ENCODE measurements at regions not wholly inside any gene's neighbourhood (a gene's known extent, or its start where the extent isn't known, plus 50 kb on each side); places are given as distances from the start of the nearest gene placed in this dataset.

- no peaks in the 10 kb centered on the region for H3K27me3 ChIP-seq (ENCODE audit: insufficient read depth)
- TF ChIP-seq EZH2phosphoT487 (IDR thresholded peaks at IDR 0.05; ENCODE audit: unreplicated experiment) (no peak), CTCF (conservative IDR thresholded peaks at IDR 0.05; ENCODE audit: low read depth in 2 of 2) (no peak), ZNF114 (CRISPR knock-in tag; IDR thresholded peaks at IDR 0.05) (no peak), POLR2AphosphoS5 (IDR thresholded peaks at IDR 0.05; ENCODE audit: low read depth) (no peak), ZNF462 (CRISPR knock-in tag; IDR thresholded peaks at IDR 0.05) (no peak), JUNB (IDR thresholded peaks at IDR 0.05; ENCODE audit: unreplicated experiment) (no peak), CREB1 (CRISPR knock-in tag; IDR thresholded peaks at IDR 0.05; ENCODE audit: low read depth) (no peak), REST (IDR thresholded peaks at IDR 0.05; ENCODE audit: unreplicated experiment) (no peak), STAT1 (IDR thresholded peaks at IDR 0.05; ENCODE audit: unreplicated experiment) (no peak), EZH2 (IDR thresholded peaks at IDR 0.05; ENCODE audit: low read depth, unreplicated experiment) (no peak), ZNF331 (CRISPR knock-in tag; IDR thresholded peaks at IDR 0.05; ENCODE audit: low read depth) (no peak), NANOG (IDR thresholded peaks at IDR 0.05; ENCODE audit: borderline replicate concordance) (no peak), ETS1 (IDR thresholded peaks at IDR 0.05) (no peak)
- H4K20me1 ChIP-seq (replicated peaks; ENCODE audit: insufficient read depth), result no peaks in the 10 kb centered on the region
- H3K4me1 ChIP-seq (ENCODE audit: insufficient read depth), result no peaks in the 10 kb centered on the region
- H3K4me3 Mint-ChIP-seq, result no peak overlapping the region
- H3F3A ChIP-seq (replicated peaks; ENCODE audit: low read depth), result no peaks in the 10 kb centered on the region
- H3K4me1 Mint-ChIP-seq, result no peaks in the 10 kb centered on the region
- no peaks in the 10 kb centered on the region for H3K9me2 ChIP-seq (ENCODE audit: insufficient read depth)
- H3K27ac ChIP-seq (ENCODE audit: low read depth), result no peak overlapping the region
- ATAC-seq (no peak), DNase-seq (ENCODE audit: low spot score) (no peak)
- H3K9me3 Mint-ChIP-seq, result peaks cover 87% of the 10 kb centered on the region
- no peak overlapping the region for H3K27ac Mint-ChIP-seq
- H3K79me2 ChIP-seq (replicated peaks; ENCODE audit: insufficient read depth), result no peaks in the 10 kb centered on the region
- no peak overlapping the region for H3K4me2 ChIP-seq
- peaks cover 29% of the 10 kb centered on the region for H3K36me3 Mint-ChIP-seq (ENCODE audit: low read depth)
- H3K4me3 ChIP-seq, result no peak overlapping the region
- H3K36me3 ChIP-seq (ENCODE audit: insufficient read depth), result no peaks in the 10 kb centered on the region
- H3K27me3 Mint-ChIP-seq (ENCODE audit: insufficient read depth, low read depth, poor library complexity), result peaks cover 9% of the 10 kb centered on the region
- no peak overlapping the region for H2AFZ ChIP-seq
Observed at GRCh38 chr10:130656582-130657133, 520.5 kb downstream of the GLRX3 start.

Measured in GM23338 (cell line).